ENCODE measurements at regions not wholly inside any gene's neighbourhood (a gene's known extent, or its start where the extent isn't known, plus 50 kb on each side); places are given as distances from the start of the nearest gene placed in this dataset.
"Not testable (repeated sequence)": the region's sequence is repeated elsewhere in the genome, so short reads cannot be mapped to it uniquely, and the experiment has no call there.

GRCh38 chr7:150045596-150045995, 171.8 kb downstream of the ATP6V0E2 start:
- not testable (repeated sequence) for H3K9me3 ChIP-seq (ENCODE audit: low read length); H3K9me2 ChIP-seq (ENCODE audit: low read depth, low read length); H3K27ac ChIP-seq (ENCODE audit: low read depth, low read length, poor library complexity, severe bottlenecking); H3K4me1 ChIP-seq (ENCODE audit: insufficient read depth, low read length, severe bottlenecking); H3F3A ChIP-seq (ENCODE audit: insufficient read depth, low read length); H3K4me3 ChIP-seq (ENCODE audit: low read depth, low read length, poor library complexity, severe bottlenecking); H4K20me1 ChIP-seq (ENCODE audit: insufficient read depth, low read length); H3K9ac ChIP-seq (ENCODE audit: low read length); H3K27me3 ChIP-seq (ENCODE audit: insufficient read depth, low read length); H3K79me2 ChIP-seq (ENCODE audit: insufficient read depth, low read length); H3K4me2 ChIP-seq (ENCODE audit: low read length); H3K36me3 ChIP-seq (ENCODE audit: insufficient read depth, low read length); H2AFZ ChIP-seq (ENCODE audit: low read length)
- TF ChIP-seq, protein P1, sequence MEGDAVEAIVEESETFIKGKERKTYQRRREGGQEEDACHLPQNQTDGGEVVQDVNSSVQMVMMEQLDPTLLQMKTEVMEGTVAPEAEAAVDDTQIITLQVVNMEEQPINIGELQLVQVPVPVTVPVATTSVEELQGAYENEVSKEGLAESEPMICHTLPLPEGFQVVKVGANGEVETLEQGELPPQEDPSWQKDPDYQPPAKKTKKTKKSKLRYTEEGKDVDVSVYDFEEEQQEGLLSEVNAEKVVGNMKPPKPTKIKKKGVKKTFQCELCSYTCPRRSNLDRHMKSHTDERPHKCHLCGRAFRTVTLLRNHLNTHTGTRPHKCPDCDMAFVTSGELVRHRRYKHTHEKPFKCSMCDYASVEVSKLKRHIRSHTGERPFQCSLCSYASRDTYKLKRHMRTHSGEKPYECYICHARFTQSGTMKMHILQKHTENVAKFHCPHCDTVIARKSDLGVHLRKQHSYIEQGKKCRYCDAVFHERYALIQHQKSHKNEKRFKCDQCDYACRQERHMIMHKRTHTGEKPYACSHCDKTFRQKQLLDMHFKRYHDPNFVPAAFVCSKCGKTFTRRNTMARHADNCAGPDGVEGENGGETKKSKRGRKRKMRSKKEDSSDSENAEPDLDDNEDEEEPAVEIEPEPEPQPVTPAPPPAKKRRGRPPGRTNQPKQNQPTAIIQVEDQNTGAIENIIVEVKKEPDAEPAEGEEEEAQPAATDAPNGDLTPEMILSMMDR (IDR thresholded peaks at IDR 0.05; ENCODE audit: low read length): peak; percentile 30; the same call in 1 of the 2 replicates

GRCh38 chr7:150046290-150047194, 172.8 kb downstream of the ATP6V0E2 start:
- not testable (repeated sequence) for H3K4me2 ChIP-seq (ENCODE audit: low read length); H3K36me3 ChIP-seq (ENCODE audit: insufficient read depth, low read length); H3K9ac ChIP-seq (ENCODE audit: low read length); H3K27me3 ChIP-seq (ENCODE audit: insufficient read depth, low read length); H2AFZ ChIP-seq (ENCODE audit: low read length); H3K79me2 ChIP-seq (ENCODE audit: insufficient read depth, low read length); H3K9me2 ChIP-seq (ENCODE audit: low read depth, low read length); H4K20me1 ChIP-seq (ENCODE audit: insufficient read depth, low read length); H3K4me3 ChIP-seq (ENCODE audit: low read depth, low read length, poor library complexity, severe bottlenecking); H3K27ac ChIP-seq (ENCODE audit: low read depth, low read length, poor library complexity, severe bottlenecking); H3K9me3 ChIP-seq (ENCODE audit: low read length); H3K4me1 ChIP-seq (ENCODE audit: insufficient read depth, low read length, severe bottlenecking); H3F3A ChIP-seq (ENCODE audit: insufficient read depth, low read length)

- H3K4me1 ChIP-seq (ENCODE audit: insufficient read depth, low read length, severe bottlenecking); H3K9me2 ChIP-seq (ENCODE audit: low read depth, low read length); H3K27me3 ChIP-seq (ENCODE audit: insufficient read depth, low read length); H3K9me3 ChIP-seq (ENCODE audit: low read length); H3K9ac ChIP-seq (ENCODE audit: low read length); H3K27ac ChIP-seq (ENCODE audit: low read depth, low read length, poor library complexity, severe bottlenecking); H3K36me3 ChIP-seq (ENCODE audit: insufficient read depth, low read length); H2AFZ ChIP-seq (ENCODE audit: low read length); H3K4me3 ChIP-seq (ENCODE audit: low read depth, low read length, poor library complexity, severe bottlenecking); H4K20me1 ChIP-seq (ENCODE audit: insufficient read depth, low read length); H3K79me2 ChIP-seq (ENCODE audit: insufficient read depth, low read length); H3K4me2 ChIP-seq (ENCODE audit: low read length); H3F3A ChIP-seq (ENCODE audit: insufficient read depth, low read length): not testable (repeated sequence)
These were observed 173.6 kb downstream of the ATP6V0E2 start for GRCh38 chr7:150047329-150047728.

DNA sequence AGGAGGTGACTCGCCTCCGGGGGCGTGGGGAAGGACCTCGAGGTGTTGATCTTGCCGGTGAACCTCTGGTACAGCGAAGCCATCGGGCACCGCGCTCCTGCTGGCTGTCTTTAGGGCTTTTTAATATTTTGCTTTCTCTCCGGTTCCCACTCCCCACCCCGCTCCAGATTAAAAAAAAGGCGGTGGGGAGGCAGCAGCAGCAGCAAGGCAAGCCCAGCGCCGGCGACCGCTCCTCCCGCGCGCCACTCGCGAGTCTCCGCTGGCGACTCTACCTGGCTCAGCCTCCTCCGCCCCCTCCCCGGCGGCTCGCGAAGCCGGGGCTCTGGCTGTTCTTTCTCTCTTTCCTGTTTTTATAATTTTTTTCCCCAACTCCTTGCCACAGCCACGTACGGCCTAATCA, 174.0 kb downstream of the ATP6V0E2 start:
- not testable (repeated sequence) for H4K20me1 ChIP-seq (ENCODE audit: insufficient read depth, low read length); H3K4me3 ChIP-seq (ENCODE audit: low read depth, low read length, poor library complexity, severe bottlenecking); H3K79me2 ChIP-seq (ENCODE audit: insufficient read depth, low read length); H3K4me2 ChIP-seq (ENCODE audit: low read length); H3K9me2 ChIP-seq (ENCODE audit: low read depth, low read length); H3K4me1 ChIP-seq (ENCODE audit: insufficient read depth, low read length, severe bottlenecking); H3F3A ChIP-seq (ENCODE audit: insufficient read depth, low read length); H2AFZ ChIP-seq (ENCODE audit: low read length); H3K9ac ChIP-seq (ENCODE audit: low read length); H3K36me3 ChIP-seq (ENCODE audit: insufficient read depth, low read length); H3K27ac ChIP-seq (ENCODE audit: low read depth, low read length, poor library complexity, severe bottlenecking); H3K27me3 ChIP-seq (ENCODE audit: insufficient read depth, low read length); H3K9me3 ChIP-seq (ENCODE audit: low read length)

DNA sequence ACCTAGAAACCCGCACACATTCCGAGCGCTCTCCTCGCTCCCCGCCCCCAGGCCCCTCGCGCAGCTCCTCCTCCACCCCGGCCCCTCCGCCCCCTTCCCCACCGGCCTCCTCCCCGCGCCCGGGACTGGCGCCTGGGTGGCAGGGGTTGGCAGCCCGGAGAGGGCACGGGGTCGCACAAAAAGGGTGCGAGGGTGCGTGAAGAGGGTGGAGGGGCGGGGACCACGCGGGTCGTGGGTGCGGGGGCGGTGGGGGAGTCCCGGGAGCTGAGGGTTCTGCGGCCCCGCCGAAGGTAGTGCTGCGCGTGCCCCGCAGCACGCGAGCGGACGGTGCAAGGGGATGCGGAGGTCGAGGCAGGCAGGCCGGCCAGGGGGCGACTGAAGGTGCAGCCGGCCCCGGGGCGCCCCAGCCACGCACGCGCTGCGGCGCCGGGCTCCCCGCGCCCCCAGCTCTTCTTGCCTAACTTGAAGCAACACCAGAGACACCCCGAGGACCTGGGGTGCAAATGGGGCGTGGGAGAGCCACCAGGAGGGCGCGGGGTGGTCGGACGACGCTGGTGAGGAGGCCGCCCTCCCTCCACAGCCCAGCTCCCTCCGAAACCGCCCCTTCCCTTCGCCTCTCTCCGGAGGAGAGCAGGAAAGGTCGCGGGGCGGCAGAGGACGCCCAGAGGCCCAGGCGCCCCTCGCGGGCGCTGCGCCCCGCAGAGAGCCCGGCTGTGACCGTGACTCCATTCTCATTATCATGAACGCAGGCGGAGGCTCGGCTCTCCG, 174.7 kb downstream of the ATP6V0E2 start:
- H3K27me3 ChIP-seq (ENCODE audit: insufficient read depth, low read length); H3K4me3 ChIP-seq (ENCODE audit: low read depth, low read length, poor library complexity, severe bottlenecking); H3K36me3 ChIP-seq (ENCODE audit: insufficient read depth, low read length); H3K9ac ChIP-seq (ENCODE audit: low read length); H3K27ac ChIP-seq (ENCODE audit: low read depth, low read length, poor library complexity, severe bottlenecking); H3F3A ChIP-seq (ENCODE audit: insufficient read depth, low read length); H3K79me2 ChIP-seq (ENCODE audit: insufficient read depth, low read length); H3K9me2 ChIP-seq (ENCODE audit: low read depth, low read length); H3K4me2 ChIP-seq (ENCODE audit: low read length); H4K20me1 ChIP-seq (ENCODE audit: insufficient read depth, low read length); H3K9me3 ChIP-seq (ENCODE audit: low read length); H3K4me1 ChIP-seq (ENCODE audit: insufficient read depth, low read length, severe bottlenecking); H2AFZ ChIP-seq (ENCODE audit: low read length): not testable (repeated sequence)

DNA sequence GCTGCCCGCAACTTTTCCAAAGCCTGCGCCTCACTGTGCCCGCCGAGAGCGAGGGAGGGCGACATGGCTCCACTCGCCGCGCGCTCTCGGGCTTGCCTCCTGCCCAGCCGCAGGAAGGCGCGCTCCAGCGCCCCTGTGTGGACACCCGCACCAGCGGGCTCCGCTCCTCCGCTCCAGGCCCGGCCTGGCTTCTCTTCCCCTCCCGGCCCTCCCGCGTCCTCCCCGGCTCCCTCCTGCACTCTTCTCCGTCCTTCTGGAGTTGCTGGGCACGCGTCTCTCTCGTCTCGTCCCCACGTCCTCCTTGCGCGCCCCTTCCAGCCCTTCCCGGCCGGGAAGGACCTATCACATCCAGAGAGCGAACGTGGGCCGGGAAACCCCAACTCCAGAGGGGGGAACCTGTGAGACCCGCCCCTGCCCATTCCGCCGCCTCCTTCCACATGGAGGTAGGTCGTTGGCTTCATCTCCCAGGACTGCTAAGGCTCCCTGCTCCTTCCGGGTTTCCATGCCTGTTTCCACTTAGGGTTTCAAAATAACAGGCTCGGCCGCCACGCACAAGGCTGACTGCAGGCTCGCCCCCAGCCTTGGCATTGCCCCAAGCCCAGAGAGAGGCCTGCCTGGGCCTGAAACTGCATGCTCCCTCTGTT, 175.4 kb downstream of the ATP6V0E2 start:
- H3F3A ChIP-seq (ENCODE audit: insufficient read depth, low read length); H3K9ac ChIP-seq (ENCODE audit: low read length): not testable (repeated sequence)

More for the DNA sequence above, 175.4 kb downstream of the ATP6V0E2 start:
- not testable (repeated sequence) for H3K36me3 ChIP-seq (ENCODE audit: insufficient read depth, low read length); H3K4me2 ChIP-seq (ENCODE audit: low read length); H3K9me2 ChIP-seq (ENCODE audit: low read depth, low read length); H3K9me3 ChIP-seq (ENCODE audit: low read length); H4K20me1 ChIP-seq (ENCODE audit: insufficient read depth, low read length); H3K27me3 ChIP-seq (ENCODE audit: insufficient read depth, low read length); H2AFZ ChIP-seq (ENCODE audit: low read length); H3K4me3 ChIP-seq (ENCODE audit: low read depth, low read length, poor library complexity, severe bottlenecking); H3K79me2 ChIP-seq (ENCODE audit: insufficient read depth, low read length); H3K27ac ChIP-seq (ENCODE audit: low read depth, low read length, poor library complexity, severe bottlenecking); H3K4me1 ChIP-seq (ENCODE audit: insufficient read depth, low read length, severe bottlenecking)
